ENCODE measurements at regions not wholly inside any gene's neighbourhood (a gene's known extent, or its start where the extent isn't known, plus 50 kb on each side); places are given as distances from the start of the nearest gene placed in this dataset.

DNA sequence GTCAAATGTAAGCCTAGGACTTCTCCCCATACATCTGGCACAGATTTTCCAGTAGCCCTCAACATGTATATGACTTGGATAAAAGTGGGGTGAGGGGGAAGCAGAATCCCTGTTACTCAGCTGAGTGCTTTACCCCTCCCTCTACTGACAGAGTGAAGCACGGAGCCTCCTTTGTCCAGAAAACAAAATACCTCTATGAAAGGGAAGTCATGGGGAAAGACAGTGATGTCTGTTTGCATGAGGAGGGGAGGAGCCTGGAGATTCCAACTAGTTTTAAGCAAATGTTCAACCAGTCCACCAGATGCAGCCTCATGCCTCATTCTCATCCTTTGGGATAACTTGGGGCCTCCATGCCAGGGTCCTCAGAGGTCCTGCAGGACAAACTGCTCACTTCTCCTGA is 203.9 kb downstream of the SMAD2 start:
- Histone ChIP-seq H3K4me1 (ENCODE audit: insufficient read depth, low read length) (no peaks in the 10 kb centered on the region), H3K36me3 (ENCODE audit: insufficient read depth, low read length) (no peaks in the 10 kb centered on the region), H3K27me3 (ENCODE audit: control insufficient read depth in 1 of 2, insufficient read depth in 2 of 2, low read length in 2 of 2) (no peaks in the 10 kb centered on the region), H3K4me3 (ENCODE audit: low read depth in 1 of 2, low read length in 2 of 2) (no peak overlapping the region), H3K9ac (ENCODE audit: low read length) (no peak overlapping the region), H3K27ac (ENCODE audit: low read depth, low read length) (no peak overlapping the region), H3K9me3 (ENCODE audit: low read length) (no peaks in the 10 kb centered on the region)

GRCh38 chr18:47725656-47726055 is 204.8 kb downstream of the SMAD2 start:
- Histone ChIP-seq H3K9ac (ENCODE audit: low read length) (no peak overlapping the region), H3K27me3 (ENCODE audit: control insufficient read depth in 1 of 2, insufficient read depth in 2 of 2, low read length in 2 of 2) (no peaks in the 10 kb centered on the region), H3K36me3 (ENCODE audit: insufficient read depth, low read length) (no peaks in the 10 kb centered on the region), H3K4me1 (ENCODE audit: insufficient read depth, low read length) (no peaks in the 10 kb centered on the region), H3K4me3 (ENCODE audit: low read depth in 1 of 2, low read length in 2 of 2) (no peak overlapping the region), H3K9me3 (ENCODE audit: low read length) (no peaks in the 10 kb centered on the region), H3K27ac (ENCODE audit: low read depth, low read length) (no peak overlapping the region)

- no peaks in the 10 kb centered on the region for H3K27me3 ChIP-seq (ENCODE audit: control insufficient read depth in 1 of 2, insufficient read depth in 2 of 2, low read length in 2 of 2)
- no peak overlapping the region for H3K9ac ChIP-seq (ENCODE audit: low read length)
- H3K9me3 ChIP-seq (ENCODE audit: low read length): no peaks in the 10 kb centered on the region
- H3K36me3 ChIP-seq (ENCODE audit: insufficient read depth, low read length): no peaks in the 10 kb centered on the region
- no peak overlapping the region for H3K4me3 ChIP-seq (ENCODE audit: low read depth in 1 of 2, low read length in 2 of 2)
- no peak overlapping the region for H3K27ac ChIP-seq (ENCODE audit: low read depth, low read length)
- H3K4me1 ChIP-seq (ENCODE audit: insufficient read depth, low read length): no peaks in the 10 kb centered on the region
Observed at GRCh38 chr18:47724186-47724975, 206.1 kb downstream of the SMAD2 start.

GRCh38 chr18:47721876-47722275 is 208.6 kb downstream of the SMAD2 start:
- Histone ChIP-seq H3K36me3 (ENCODE audit: insufficient read depth, low read length) (no peaks in the 10 kb centered on the region), H3K9ac (ENCODE audit: low read length) (no peak overlapping the region), H3K4me1 (ENCODE audit: insufficient read depth, low read length) (no peaks in the 10 kb centered on the region), H3K4me3 (ENCODE audit: low read depth in 1 of 2, low read length in 2 of 2) (no peak overlapping the region), H3K27me3 (ENCODE audit: control insufficient read depth in 1 of 2, insufficient read depth in 2 of 2, low read length in 2 of 2) (no peaks in the 10 kb centered on the region), H3K27ac (ENCODE audit: low read depth, low read length) (no peak overlapping the region), H3K9me3 (ENCODE audit: low read length) (no peaks in the 10 kb centered on the region)

- Histone ChIP-seq H3K27me3 (ENCODE audit: control insufficient read depth in 1 of 2, insufficient read depth in 2 of 2, low read length in 2 of 2) (no peaks in the 10 kb centered on the region), H3K4me3 (ENCODE audit: low read depth in 1 of 2, low read length in 2 of 2) (no peak overlapping the region), H3K4me1 (ENCODE audit: insufficient read depth, low read length) (no peaks in the 10 kb centered on the region), H3K27ac (ENCODE audit: low read depth, low read length) (no peak overlapping the region), H3K36me3 (ENCODE audit: insufficient read depth, low read length) (no peaks in the 10 kb centered on the region), H3K9ac (ENCODE audit: low read length) (no peak overlapping the region), H3K9me3 (ENCODE audit: low read length) (no peaks in the 10 kb centered on the region)
Observed at GRCh38 chr18:47720741-47721140, 209.7 kb downstream of the SMAD2 start.

- no peak overlapping the region for H3K27ac ChIP-seq (ENCODE audit: low read depth, low read length)
- H3K9ac ChIP-seq (ENCODE audit: low read length): no peak overlapping the region
- H3K27me3 ChIP-seq (ENCODE audit: control insufficient read depth in 1 of 2, insufficient read depth in 2 of 2, low read length in 2 of 2): no peaks in the 10 kb centered on the region
- H3K4me1 ChIP-seq (ENCODE audit: insufficient read depth, low read length): no peaks in the 10 kb centered on the region
- no peaks in the 10 kb centered on the region for H3K9me3 ChIP-seq (ENCODE audit: low read length)
- no peaks in the 10 kb centered on the region for H3K36me3 ChIP-seq (ENCODE audit: insufficient read depth, low read length)
- no peak overlapping the region for H3K4me3 ChIP-seq (ENCODE audit: low read depth in 1 of 2, low read length in 2 of 2)
Observed at GRCh38 chr18:47719096-47719780, 211.2 kb downstream of the SMAD2 start.

- Histone ChIP-seq H3K9ac (ENCODE audit: low read length) (no peak overlapping the region), H3K9me3 (ENCODE audit: low read length) (no peaks in the 10 kb centered on the region), H3K27me3 (ENCODE audit: control insufficient read depth in 1 of 2, insufficient read depth in 2 of 2, low read length in 2 of 2) (no peaks in the 10 kb centered on the region), H3K4me1 (ENCODE audit: insufficient read depth, low read length) (no peaks in the 10 kb centered on the region), H3K36me3 (ENCODE audit: insufficient read depth, low read length) (no peaks in the 10 kb centered on the region), H3K4me3 (ENCODE audit: low read depth in 1 of 2, low read length in 2 of 2) (no peak overlapping the region), H3K27ac (ENCODE audit: low read depth, low read length) (no peak overlapping the region)
Observed at GRCh38 chr18:47718646-47719045, 211.8 kb downstream of the SMAD2 start.

- Histone ChIP-seq H3K9ac (ENCODE audit: low read length) (no peak overlapping the region), H3K27me3 (ENCODE audit: control insufficient read depth in 1 of 2, insufficient read depth in 2 of 2, low read length in 2 of 2) (no peaks in the 10 kb centered on the region), H3K36me3 (ENCODE audit: insufficient read depth, low read length) (no peaks in the 10 kb centered on the region), H3K4me1 (ENCODE audit: insufficient read depth, low read length) (no peaks in the 10 kb centered on the region), H3K9me3 (ENCODE audit: low read length) (no peaks in the 10 kb centered on the region), H3K4me3 (ENCODE audit: low read depth in 1 of 2, low read length in 2 of 2) (no peak overlapping the region), H3K27ac (ENCODE audit: low read depth, low read length) (no peak overlapping the region)
Observed at GRCh38 chr18:47717257-47717656, 213.2 kb downstream of the SMAD2 start.

DNA sequence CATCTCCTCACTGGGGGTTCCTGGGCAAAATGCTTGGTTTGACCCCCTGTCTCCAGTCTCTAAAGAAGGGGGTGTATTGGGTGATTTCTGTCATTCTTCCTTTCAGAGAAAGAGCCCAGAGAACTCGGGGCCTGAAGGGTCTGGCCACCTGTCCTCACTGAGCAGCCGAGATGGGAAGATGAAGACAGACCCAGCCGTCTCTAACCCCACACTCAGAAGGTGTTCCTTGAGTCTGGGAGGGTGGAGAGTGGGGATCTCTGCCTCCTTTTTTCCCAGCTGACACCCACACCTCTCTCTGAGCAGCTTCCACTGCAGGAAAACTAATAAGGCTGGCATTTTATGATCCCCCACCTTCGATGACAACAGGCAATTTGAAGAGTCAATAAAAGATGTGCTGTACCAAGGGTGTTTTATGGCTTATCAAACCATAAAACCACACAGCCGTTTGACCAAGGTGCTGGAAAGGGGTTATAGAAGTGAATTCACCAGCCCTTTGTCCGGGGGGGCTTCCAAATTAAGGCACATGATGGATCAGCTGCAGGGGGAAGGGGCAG is 213.8 kb downstream of the SMAD2 start:
- no peaks in the 10 kb centered on the region for H3K4me1 ChIP-seq (ENCODE audit: insufficient read depth, low read length)
- H3K9me3 ChIP-seq (ENCODE audit: low read length): no peaks in the 10 kb centered on the region
- no peaks in the 10 kb centered on the region for H3K36me3 ChIP-seq (ENCODE audit: insufficient read depth, low read length)
- H3K27me3 ChIP-seq (ENCODE audit: control insufficient read depth in 1 of 2, insufficient read depth in 2 of 2, low read length in 2 of 2): no peaks in the 10 kb centered on the region
- H3K4me3 ChIP-seq (ENCODE audit: low read depth in 1 of 2, low read length in 2 of 2): no peak overlapping the region
- no peak overlapping the region for H3K27ac ChIP-seq (ENCODE audit: low read depth, low read length)
- H3K9ac ChIP-seq (ENCODE audit: low read length): no peak overlapping the region

GRCh38 chr18:47710451-47710850 is 220.0 kb downstream of the SMAD2 start:
- Histone ChIP-seq H3K9me3 (ENCODE audit: low read length) (no peaks in the 10 kb centered on the region), H3K27me3 (ENCODE audit: control insufficient read depth in 1 of 2, insufficient read depth in 2 of 2, low read length in 2 of 2) (no peaks in the 10 kb centered on the region), H3K4me1 (ENCODE audit: insufficient read depth, low read length) (no peaks in the 10 kb centered on the region), H3K4me3 (ENCODE audit: low read depth in 1 of 2, low read length in 2 of 2) (no peak overlapping the region), H3K9ac (ENCODE audit: low read length) (no peak overlapping the region), H3K27ac (ENCODE audit: low read depth, low read length) (no peak overlapping the region), H3K36me3 (ENCODE audit: insufficient read depth, low read length) (no peaks in the 10 kb centered on the region)

DNA sequence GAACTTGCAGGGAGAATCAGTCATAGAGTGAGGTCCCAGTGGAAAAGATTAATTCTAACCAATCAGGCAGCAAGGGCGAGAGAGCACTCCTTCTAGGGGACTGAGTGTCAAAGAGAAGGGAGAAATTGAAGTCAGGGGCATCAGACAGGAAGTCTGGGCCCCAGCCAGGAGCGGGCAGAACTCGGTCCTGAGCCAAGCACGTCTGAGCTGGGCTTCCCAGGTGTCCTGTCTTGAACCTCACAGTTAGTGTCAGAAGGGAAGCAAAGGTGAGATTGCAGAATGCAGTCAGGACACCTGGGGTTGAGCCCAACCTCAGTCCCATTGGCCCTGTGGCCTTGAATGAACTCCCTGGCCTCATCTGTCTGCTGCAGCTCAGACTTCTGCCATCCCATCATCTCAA is 220.9 kb downstream of the SMAD2 start:
- H3K4me3 ChIP-seq (ENCODE audit: low read depth in 1 of 2, low read length in 2 of 2): no peak overlapping the region
- H3K27me3 ChIP-seq (ENCODE audit: control insufficient read depth in 1 of 2, insufficient read depth in 2 of 2, low read length in 2 of 2): no peaks in the 10 kb centered on the region
- H3K9ac ChIP-seq (ENCODE audit: low read length): no peak overlapping the region
- no peaks in the 10 kb centered on the region for H3K4me1 ChIP-seq (ENCODE audit: insufficient read depth, low read length)
- H3K9me3 ChIP-seq (ENCODE audit: low read length): no peaks in the 10 kb centered on the region
- H3K27ac ChIP-seq (ENCODE audit: low read depth, low read length): no peak overlapping the region
- no peaks in the 10 kb centered on the region for H3K36me3 ChIP-seq (ENCODE audit: insufficient read depth, low read length)

Measured in muscle layer of colon (tissue), 2 donors.